Activated CD4-positive, alpha-beta T cell treated with anti-CD3 and anti-CD28 coated beads, Interleukin-2, amount 50 U/mL, for 48 hours (primary cell): ENCODE measurements at regions not wholly inside any gene's neighbourhood (a gene's known extent, or its start where the extent isn't known, plus 50 kb on each side); places are given as distances from the start of the nearest gene placed in this dataset.
"Not testable (repeated sequence)": the region's sequence is repeated elsewhere in the genome, so short reads cannot be mapped to it uniquely, and the experiment has no call there.

Experiments used
- DNase-seq, 2 experiments: peaks; one replicate each; pipeline ENCODE4 v3.0.0-alpha.2; 2020

DNA sequence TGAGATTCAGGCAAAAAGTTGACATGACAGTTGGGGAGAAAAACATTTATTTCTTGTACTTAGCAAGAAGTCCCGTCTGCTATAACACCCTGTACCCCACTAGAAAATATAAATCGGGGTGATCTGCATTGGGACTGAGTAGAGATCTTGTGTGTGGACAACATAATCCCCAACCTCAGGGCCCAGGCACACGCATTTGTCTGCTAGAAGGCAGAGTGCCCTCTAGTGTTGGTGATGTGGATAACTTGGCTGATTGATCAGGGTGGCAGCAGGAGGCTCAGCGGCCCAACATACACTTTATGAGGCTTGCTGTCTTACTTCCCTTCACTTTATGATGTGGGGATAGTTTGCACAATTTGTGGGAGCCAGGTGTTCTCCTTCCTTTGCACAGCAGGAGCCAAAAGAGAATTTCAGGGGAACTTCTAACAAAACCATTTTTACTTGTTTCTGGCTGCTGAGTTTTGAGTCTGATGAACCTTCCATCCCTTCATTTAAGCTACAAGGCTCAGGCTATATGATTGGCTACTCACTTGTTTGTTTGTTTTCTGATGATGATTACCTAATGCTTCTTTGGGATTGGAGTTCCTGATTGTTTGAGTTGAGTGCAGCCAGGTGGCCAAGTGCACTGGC is 263.2 kb downstream of the DMAC1 start:
- peak; percentile 28 to 53 for DNase-seq

DNA sequence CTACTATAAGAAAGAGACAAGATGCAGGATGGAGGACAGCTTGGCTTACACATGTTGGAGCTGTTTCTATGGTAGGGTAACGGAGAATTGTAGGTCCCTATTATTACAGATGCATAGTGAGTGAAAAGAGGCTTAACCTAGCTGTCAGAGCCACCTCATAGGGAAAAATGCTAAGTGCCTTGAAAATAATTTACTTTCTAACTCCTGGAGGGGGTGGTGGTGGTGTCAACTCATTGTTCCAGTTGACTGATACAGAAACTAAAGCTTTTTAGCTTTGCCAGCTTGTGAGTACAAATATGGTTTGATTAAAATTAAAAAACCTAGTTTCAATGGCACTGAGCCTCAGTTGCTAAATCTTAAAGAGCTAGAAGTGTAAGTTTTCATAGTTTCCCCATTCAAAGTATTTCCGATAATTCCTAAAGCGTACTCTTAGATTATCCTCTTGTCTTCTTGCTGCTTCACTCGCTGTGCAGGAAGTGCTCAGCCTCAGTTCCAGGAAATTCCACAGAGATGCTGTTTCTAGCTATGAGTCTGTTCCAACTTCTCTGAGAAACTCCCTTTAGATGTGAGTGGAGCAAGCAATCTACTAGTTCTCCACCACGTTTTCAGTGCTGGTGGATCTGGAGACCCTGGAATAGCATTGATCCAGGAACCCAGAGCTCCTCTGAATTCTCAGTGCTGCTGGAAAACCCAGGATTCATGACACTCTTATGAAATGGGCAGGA is 265.2 kb downstream of the DMAC1 start:
- DNase-seq: peak in 1 of 2 experiments; percentile 10

DNA sequence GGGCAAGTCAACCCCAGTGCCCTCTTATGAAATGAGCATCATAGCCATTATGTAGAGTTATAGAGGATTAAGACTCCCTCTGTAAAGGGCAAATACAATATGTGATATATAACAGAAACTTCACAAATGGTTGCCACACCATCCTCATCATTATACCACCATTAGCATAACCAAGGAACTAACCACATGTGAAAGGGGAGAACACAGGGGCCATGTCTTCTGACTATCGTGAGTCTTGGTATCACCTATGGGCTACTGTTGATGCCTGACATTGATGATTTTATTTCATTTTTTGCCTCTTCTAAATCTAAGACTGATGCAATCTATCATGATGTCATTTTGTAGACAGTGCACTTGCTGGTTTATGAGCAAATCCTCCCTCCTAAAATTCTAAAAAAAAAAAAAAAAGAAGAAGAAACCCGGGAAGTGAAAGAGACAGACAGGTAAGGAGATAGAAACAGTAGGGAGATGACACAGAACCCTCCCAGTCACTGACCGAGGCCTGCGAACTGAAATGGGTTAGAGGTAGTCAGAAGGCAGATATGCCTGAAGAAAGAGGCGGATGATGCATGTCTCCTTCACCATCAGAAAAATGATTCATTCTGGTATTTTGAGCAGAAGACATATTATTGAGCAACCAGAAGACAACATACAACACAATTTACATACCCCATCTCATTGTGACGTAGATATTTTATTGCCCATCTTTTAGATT is 266.0 kb downstream of the DMAC1 start:
- peak; percentile 15 to 26 for DNase-seq

DNA sequence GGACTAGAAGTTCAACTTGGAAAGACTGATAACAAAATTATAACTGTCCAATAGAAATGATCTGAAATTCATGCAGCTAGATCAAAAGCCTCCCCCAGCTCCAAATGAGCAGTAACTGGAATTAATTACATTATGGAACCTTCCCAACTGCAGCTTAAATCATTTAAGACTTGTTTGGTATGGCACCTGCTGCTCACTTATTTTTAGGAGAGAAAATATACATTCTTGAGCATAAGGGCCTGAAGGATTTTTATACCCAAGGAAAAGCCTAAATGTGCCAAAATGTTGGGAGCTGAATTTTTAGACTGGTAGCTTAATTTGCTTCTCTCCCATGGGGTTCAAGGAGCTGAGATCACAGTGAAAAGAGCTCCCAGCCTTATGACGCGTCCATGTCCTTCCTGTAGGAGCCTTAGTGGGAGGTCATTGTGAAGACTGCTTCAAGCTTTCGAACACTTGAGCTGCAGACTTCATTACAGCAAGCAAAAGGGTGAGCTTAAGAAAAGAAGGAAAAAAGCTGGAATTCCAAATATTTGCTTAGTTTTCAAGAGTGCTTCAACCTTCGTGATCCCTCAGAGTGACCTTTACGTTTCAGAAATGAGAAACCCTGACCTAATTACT is 276.0 kb downstream of the DMAC1 start:
- no peak for DNase-seq

DNA sequence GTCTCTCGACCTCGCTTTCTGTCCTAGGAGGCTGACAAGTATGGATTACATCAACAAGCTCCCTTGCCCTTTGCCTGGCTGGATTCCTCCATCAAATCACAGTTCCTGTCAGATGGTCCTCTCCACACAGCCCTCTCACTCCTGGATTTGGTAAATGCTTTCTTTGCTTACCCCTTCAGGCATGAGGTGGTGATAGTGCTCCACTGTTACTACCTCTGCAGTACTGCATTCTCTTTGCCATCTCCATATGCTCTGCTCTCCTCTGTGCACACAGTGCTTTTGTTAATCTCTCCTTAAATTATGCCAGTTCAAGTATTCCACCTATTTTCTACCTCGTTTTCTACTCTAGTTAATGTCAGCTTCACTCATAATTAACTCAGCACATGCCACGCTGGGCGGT is 279.2 kb downstream of the DMAC1 start:
- DNase-seq: no peak

DNA sequence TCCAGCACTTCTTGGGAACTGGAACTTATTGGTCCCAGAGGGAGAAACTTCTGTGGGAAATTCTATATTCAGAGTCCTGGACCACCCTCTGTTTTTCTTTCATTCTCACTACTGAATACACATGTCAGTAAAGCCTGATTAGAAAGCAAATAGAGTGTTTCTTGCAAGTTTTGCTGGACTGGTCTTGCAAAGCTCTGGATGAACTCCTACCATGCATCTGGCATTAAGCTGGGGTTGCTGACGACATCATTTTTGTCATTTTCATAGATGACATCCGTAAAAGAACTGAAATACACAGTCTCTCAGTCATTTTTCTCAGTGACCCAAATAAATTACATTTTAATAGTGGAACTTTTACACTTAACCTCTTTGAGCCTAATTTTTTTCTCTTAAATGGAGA is 283.2 kb downstream of the DMAC1 start:
- DNase-seq: no peak

DNA sequence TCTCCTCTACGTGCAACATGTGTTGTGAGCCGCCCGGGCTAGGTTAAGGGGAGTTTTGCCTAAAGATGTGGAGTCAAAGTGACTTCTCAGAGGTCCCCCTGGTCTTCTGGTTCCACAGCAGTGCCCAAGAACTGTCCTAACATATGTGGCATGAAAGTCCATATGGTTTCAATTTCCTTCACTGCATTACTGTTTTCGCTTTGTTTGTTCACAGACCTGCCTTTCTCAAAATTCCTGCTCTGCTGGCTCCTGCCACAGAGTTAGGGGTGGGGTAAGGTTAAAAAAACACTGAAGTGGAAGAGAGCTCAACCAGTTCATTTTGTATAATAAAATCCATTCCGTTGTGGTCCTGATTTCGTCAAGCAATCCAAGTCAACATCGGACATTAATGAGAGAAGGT is 289.4 kb downstream of the DMAC1 start:
- no peak for DNase-seq

DNA sequence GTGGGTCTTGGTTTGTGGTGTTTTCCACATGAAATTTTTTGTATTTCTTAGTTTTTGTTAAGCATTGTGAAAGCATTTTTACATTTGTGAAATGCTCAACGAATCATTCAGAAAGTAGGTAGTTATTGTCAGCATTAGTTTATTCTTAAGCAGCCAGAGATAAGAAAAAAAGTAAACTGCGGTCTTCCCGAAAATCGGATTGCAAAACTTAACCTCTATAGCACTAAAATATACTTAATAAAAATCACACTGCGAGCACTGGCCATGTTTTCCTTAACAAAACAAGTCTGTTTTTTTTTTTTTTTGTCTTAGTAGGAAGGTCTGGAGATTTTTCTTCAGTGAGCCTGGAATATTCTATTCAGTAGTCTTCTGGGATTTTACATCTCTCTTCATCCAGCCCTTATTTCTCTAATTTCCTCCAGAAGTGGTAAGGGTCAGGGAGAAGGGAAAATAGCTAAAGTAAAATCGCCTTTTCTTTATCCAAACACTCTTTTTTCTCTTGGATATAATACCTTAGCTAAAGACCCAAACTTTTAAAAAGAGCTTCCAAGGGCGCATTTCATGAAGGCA is 289.9 kb downstream of the DMAC1 start:
- no peak for DNase-seq

DNA sequence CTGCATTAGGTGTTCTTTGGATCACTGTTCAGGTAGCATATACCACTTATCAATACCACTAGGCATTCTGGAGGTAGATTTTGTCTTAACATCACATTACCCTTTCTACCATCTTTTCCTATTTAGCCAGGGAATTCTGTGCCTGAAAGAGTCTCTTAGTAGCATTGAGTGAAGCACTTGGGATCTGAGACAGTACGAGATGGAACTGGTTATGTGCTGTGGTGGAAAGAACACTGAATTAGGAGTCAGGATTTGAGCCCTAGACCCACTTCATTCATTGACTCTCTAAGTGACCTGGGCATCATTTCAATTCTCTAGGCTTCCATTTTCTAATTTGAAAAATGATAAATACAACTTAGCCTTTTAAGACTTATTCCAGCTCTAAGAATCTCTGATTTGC is 291.1 kb downstream of the DMAC1 start:
- no peak for DNase-seq

DNA sequence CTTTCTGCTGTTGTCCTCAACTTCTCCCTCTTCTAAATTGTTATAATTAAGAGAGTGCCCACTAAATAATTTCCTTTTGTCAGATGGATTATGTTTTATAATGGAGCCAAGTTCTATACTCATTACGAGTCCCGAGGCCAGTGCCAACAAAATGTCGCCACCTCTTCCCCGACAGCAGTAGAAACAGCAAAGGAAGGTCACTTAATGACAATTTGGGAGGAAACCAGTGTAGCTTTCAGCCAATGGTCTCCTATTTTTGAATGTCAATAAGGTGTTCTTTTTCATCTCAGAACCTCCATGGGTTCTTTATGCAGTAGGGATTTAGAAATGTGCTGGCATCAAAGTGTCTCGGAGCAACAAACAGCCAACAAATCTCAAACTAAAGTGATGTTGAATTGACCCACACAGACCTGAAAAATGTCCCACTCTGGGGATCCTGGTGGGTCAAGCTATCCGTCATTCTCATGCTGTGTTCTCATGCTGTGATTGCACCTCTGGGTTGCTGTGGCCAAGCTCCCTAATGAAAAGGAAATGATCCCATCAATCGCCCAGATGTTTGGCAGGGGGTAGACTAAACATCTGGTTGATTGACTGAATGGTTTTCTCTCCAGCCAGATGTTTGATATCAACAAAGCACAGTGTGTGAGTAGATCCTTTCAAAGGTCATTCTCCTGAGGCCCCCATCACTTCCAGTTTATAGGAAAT is 291.9 kb downstream of the DMAC1 start:
- no peak for DNase-seq

DNA sequence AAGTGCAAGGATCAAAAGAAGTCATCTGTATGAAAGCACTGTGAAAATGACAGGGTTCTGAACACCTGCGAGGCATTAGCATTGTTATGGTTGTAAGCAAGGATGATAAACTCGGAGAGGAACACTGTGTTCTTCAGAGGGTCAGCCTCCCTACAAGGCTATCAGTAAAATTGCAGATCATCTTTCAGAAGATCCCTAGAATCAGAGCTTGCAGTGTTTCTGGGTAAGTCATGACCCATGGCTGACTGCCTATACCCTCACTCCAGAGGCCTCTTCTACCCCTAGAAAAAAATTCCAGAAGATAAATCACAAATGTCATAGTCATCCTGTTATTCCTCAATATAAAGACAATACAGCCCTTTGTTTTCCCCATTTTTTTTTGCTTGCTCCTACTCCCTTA is 292.6 kb downstream of the DMAC1 start:
- no peak for DNase-seq

DNA sequence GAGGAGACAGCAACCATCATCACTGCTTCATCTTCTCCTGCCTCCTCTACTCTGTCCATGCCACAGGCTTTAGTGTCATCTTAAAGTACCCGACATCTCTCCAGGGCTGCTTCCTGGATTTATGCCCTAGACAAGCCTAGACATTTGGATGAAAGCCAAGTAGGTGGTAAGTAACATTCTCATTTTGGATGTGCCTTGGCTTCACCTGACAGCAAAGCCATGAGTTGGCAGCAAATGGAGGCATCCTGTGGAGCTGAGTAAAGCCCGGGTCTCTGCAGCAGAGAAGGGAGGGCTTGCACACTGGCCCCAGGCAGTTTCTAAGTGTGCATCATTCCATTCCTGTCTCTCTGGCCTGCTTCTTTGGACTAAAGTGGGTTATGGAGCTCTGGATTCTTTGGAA is 299.1 kb downstream of the DMAC1 start:
- no peak for DNase-seq

DNA sequence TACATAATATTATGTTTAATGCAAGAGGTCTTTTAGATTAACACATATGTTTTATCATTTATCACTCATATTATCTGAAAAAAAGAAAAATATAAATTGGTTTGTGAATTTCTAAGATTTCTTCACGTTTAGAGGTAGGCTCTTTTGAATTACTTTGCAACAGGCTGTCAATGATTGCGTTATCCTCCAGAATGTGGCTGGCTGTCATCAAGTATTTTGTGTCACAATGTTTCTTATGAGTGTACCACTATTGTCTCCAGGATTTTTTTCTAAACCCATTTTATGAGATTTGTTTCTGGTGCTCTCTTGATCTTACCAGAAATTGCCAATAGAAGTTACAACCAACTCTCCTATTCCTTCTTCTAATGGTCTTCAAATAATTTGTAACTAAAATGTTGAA is 307.9 kb downstream of the DMAC1 start:
- DNase-seq: no peak

DNA sequence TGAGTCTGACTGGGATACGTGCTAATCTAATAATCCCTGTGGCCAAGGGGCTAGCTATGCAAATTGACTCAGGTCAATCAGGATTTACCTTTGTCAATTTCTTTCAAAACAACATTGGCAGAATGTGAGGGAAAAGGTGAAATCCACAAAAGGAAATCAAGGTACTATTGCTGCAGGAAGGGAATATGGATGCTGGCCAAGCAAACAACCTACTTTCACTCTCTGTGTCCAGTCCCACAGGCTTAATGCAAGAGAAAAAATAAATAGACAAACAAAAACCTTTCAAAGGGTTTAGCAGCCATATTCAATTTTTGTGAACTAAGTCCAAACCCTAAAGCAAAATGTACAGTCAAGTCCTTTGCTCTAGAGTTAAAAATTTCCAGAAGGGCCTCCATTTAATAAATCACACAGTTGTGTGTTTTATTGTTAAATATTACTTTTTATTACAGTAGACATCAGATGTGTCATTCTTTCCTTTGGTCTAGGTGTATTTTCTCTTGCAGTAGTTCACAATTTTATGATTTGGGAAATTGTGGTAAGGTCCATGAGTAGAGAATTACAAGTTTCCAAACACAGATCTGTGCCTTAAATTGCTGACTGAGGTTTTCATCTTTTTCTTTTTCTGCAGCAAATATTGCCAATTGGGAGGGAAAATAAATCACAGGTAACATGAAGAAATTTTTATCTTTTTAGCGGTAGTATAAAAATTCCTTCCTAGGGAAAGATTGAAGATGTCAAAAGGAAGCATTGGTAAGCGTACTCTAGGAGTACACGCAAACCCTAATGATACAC is 309.1 kb downstream of the DMAC1 start:
- no peak for DNase-seq

DNA sequence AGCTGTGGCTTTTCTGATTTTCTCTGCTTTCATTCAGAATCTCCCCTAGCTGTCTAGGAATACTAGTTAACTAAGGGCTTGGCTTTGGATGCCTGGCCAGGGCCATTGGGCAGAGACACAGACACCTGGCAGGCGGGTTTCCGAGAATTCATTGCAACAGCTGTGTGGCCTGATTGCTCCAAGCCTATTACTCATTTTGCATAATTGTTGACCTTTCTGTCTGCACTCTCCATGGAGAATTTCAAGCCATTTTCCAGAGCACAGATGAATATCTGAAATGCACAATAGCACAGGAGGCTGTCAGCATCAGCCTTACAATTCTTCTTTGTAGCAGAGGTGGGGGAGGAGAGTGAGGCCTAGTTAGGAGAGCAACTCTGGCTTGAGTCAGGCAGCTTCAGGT is 310.5 kb downstream of the DMAC1 start:
- no peak for DNase-seq

DNA sequence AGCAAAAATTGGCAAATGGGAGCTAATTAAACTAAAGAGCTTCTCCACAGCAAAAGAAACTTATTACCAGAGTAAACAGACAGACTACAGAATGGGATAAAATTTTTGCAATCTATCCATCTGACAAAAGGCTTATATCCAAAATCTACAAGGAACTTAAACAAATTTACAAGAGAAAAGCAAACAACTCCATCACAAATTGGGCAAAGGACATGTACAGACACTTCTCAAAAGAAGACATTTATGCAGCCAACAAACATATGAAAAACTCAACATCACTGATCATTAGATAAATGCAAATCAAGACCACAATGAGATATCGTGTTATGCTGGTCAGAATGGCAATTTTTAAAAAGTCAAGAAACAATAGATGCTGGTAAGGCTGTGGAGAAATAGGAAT is 315.6 kb downstream of the DMAC1 start:
- not testable (repeated sequence) for DNase-seq

DNA sequence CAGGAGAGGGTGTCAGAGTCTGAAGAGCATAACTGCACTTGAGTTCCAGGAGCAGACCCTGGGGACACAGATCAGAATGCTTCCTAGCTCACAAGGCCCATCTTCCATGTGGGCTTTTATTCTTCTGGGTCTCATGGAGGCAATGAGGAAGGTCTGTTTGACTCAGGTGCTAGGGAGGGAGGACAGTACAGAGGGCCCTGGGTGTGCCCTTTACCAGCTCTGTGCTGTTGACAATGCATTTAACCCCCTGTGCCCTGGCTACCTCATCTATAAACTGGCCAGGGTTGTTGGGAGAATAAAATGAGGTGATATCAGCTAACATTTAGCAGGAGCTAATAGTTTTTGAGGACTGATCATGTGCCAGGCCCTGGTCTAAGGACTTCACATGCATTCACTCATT is 318.0 kb downstream of the DMAC1 start:
- DNase-seq: no peak

DNA sequence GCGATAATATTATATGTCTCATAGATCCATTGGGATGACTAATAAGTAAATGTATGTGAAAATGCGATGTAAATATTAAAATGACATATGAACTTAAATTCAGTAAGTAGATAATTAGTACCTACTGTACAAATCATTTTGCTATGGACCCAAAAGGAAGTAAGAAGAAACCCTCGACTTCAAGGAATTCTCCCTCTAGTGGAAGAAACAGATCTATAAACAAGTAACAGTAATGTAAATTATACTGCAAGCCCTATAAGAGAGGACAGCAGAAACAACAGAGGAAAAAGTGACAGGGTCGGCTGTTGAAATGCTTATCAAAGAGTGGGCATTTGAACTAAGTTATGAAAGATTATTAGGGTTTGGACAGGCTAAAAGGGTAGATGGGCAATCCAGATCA is 320.3 kb downstream of the DMAC1 start:
- no peak for DNase-seq

DNA sequence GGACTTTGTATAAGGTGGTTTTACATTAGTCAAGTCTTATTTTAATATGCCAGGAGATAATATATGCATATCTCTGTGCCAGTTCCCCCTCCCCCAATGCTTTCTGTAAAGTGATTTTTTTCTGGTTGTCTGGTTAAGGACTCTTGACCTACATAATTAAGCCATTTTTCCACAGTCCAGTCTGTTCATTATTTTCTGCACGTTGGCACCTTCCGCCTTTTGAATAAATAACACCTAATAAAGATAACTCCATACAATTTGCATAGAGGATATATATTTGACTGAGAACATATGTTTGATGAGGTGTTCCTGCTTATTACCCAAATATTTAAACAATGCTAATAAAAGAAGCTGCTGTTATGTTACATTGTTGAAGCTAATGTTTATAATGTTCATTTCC is 320.9 kb downstream of the DMAC1 start:
- DNase-seq: no peak

DNA sequence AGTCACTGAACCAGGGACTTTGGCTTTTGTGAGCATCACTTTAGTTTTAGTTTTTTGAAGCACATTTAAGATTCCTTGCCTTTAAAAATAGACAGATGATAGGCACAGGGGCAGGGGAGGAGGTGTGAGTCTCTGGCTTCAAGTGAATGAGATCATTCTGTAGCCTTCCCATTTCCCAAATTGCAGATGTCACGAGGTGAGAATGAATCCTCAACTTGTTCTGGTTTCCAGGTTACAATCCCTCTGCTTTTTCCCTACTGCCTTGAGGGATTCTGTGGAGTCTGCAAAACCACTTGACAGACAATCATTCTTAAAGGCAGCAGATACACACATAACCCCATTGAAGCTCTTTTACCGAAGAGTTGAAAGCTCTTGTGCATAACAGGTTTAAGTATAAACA is 332.4 kb downstream of the DMAC1 start:
- no peak for DNase-seq

DNA sequence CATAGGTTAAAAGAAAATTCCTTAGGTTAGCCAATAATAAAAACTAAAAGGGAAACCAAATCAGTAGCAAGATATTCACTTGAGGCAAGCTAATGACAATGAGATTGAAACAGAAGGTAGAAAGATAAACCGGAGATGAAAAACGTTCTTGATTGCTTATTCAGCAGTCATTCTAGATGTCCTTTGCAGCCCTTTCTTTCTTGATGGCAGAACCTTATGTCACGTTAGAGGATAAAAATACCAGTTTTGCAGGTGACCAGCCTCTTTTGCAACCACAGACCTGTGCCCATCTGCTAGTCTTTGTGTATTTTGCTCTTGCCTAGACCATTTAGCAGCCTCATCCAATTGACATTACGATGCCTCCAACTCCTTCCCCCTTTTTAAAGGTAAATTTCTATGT is 337.8 kb downstream of the DMAC1 start:
- DNase-seq: no peak
